ACHN (cell line): ENCODE measurements at regions not wholly inside any gene's neighbourhood (a gene's known extent, or its start where the extent isn't known, plus 50 kb on each side); places are given as distances from the start of the nearest gene placed in this dataset.

ENCODE experiments used
- DNase-seq: peaks from one replicate; pipeline ENCODE4 v3.0.0-alpha.2; 2015
- in situ Hi-C: cut with HindIII; loops from 2 replicates; pipeline ENCODE4 v1.10.0; 2017; ENCODE audit warnings: low sequenced_read_pairs, low pct_ligation_motif_present, low pct_unique_long_range_greater_than_20kb

DNA sequence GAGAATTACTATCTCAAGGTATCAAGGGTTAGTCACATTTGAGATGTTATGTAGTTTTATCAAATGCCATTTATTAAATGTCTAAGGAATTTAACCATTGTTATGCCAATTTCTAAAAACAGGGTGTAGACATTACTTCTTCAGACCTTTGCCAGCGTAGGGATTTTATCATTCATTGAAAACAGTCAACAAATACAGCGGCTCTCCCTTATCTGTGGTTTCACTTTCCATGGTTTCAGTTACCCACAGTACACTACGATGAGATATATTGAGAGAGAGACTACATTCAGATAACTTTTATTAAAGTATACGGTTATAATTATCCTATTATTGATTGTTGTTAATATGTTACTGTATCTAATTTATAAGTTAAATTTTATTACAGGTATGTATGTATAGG, 234.7 kb downstream of the TMX3 start:
- no peak for DNase-seq
- in situ Hi-C loops = no loop called here

DNA sequence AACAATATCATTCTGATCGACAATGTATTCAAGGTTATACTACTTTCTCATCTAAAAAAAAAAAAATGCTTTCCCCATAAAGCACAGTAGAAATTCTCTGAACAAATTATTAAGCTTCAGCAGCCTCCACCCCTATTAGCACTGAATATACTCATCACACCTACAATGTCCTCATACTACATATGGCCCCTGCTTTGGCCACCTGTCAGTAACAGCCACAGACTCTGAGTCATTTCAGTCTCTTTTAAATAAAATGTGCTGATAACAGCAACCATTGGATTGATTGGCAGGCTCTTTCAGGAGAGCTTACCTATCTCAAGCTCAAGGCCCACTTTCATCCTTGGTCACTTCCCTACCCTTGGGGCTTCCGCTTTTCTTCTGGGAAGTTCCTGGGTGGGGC, 236.7 kb downstream of the TMX3 start:
- no peak for DNase-seq
- in situ Hi-C loops = no loop called here

DNA sequence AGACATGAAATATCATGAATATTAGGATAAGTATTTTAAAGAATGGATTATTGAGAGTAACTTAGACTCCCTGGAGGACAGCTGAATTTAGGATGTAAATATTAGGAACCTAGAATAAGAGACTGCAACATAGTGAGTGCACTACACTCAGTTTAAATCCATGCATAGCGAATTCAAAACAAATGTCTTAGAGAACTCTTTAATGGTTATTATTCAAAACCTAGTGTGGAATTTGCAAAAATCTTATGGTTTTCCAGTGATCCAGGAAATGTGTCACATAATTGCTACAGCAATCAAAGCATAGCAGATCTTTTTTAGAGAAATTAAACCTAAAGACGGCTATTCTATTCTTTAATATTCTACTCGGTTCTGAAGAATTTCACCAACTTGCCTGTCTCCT, 239.0 kb downstream of the TMX3 start:
- no peak for DNase-seq

DNA sequence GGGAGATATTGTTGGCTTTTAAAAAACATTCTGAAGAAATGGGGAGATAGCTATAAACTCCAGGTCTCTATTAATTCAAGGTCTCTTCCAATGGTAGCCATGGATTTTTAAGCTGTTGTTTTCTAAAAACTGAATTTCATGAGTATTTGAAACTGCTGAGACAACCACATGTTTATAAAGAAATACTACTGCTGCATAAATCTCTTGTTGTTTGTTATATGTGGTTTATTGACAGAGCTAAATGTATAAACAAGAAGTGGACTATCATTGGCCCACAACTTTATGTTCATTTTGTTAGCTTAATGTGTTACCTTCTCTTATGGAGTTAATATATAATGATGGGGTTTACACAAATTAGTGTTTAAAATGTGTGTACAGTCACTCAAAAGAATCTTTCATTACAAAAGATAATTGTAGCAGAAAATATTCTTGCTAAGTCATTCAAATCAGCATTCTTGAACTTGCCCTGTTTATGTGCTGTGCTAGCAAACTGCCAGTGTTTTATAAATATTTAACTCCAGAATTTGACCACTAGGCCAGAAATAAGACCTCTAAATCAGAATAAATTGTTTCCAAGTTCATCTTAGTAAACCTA, 242.1 kb downstream of the TMX3 start:
- in situ Hi-C loops = no loop called here
- no peak for DNase-seq

More for the DNA sequence above, 239.0 kb downstream of the TMX3 start:
- in situ Hi-C loops = no loop called here

DNA sequence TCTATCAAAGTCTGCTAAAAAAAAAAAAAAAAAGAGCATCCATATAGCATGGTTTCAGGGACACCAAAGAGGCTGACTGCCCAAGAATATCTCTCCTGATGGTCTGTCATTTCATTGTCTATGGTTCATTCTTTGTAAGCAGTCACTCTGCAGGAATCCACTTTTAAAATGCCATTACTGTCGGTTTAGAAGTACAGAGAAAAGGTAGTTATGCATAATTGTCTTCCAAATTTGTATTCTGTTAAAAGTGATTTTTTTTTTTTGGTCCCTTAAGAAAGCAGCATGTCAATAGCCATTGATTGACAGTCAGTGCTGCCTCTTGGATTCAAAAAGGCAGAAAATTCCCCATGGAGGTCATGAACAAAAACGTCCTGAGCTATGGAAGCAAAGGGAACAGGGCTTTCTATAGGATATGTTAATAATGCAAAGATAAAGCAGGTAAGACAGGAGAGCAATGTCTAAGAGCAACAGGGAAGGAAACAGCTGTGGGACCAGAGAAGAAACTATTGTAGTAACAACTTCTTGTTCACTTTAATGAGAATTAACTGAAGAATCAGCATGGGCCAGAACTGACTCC, 245.8 kb downstream of the TMX3 start:
- DNase-seq = no peak
- in situ Hi-C loops = no loop called here

DNA sequence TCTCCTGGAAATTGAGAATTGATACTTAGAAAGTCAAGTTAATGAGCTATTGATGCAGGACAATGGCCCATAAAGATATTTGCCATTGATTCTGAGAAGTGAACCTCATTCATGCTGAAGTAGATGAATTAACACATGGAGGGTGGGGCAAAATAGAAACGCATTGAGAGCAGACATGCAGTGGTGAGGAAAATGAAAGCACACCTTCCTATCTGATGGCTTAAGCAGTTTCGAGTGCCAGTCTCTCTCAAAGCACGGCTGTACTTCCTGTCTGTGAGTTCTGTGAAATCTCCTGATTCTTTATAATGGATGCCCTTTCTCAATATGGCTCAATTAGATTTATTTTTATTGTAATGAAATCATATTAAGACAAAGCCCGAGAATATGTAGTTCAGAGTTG, 247.0 kb downstream of the TMX3 start:
- no peak for DNase-seq
- in situ Hi-C loops = no loop called here

DNA sequence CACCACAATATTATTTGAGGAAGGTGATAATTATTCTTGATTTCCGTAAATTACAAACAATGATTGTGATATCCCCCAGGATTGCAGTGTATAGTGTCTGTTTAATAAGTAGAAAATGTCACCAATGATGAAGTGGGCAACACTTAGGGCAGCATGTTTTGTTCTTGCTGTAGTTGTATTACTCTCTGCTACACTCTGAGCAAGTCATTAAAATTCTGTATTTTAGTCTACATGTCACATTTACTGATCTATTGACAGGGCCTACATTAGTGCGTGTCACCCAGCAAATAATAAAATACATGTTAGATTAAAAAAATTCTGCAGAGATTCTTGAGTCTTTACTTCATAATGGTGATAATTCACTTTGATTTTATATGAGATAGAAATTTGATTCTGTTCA, 247.6 kb downstream of the TMX3 start:
- in situ Hi-C loops = no loop called here
- no peak for DNase-seq

DNA sequence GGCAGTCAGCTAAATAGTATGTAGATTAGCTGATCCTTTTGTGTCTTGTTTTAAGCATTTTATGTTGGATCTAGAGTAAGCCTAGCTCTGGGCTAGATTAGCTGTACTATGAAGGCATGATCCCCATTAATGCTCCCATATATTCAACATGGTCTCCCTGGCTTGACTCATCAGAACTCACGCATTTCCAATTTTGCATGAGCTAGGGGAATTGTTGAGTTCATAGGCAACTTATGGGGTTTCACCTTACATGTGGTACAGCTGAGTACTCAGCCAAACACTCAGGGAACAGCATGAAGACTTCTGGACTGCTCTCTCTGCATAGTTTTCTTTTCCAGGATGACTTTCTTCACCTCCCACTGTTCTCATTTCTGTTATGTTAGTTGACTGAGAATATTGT, 248.2 kb downstream of the TMX3 start:
- DNase-seq = no peak
- in situ Hi-C loops = no loop called here

DNA sequence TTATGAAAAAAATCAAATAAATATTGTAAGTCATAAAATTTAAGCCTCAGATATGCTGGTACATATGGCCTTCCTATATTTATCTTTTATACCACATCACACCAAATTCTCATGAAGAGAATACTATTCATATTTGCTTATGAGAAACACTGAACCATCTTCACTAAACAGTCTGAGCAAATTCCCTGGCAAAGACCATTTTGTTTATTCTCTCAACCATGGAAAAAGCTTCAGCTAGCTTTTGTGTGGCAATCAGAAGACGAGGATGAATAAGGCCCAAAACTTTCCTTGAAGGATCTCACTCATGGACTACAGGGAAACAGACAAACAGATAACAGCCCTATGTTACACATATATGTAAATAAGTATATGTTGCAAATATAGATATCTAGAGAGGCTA, 252.1 kb downstream of the TMX3 start:
- DNase-seq = no peak
- in situ Hi-C loops = no loop called here

DNA sequence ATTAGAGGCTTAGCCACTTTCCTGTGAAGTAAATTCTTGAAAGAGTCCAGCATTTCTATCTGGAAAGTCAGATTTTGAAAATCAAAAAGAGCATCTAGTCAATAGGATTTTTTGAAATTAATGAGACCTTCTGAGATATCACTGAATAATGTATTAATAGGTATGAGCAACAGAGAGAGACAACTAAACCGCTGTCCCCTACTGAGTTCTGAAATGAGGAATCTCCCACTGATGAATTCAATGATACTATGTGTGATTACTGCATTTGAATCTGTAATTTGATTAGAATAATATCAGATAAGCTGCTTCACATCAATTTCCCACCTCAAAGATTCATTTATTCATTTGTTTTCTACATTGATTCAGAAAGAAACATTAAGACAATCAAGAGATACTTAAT, 252.8 kb downstream of the TMX3 start:
- no peak for DNase-seq
- in situ Hi-C loops = no loop called here

DNA sequence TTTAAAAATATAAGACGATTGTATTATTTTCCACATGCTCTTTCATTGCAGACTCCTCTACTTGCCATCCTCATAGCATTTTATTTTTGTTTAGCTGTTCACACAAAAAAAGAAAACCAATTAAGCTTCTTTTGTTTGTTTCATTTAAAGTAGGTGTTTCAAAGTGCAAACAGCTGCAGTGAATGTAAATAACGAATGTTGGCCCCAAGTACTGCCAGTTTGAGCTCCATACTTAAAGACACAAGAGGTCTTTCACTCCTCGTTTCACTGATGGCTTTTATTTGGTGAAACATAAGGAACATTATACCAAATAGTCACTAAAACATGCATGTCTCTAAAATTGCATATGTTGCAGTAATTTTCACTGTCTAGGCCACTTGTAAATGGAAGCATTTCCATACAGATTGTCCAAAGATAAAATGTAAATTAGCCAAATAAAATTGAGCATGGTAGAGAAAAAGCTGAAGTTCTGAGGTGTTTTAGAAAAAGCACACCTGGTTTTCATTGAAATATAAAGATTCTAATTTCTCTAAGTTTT, 253.4 kb downstream of the TMX3 start:
- in situ Hi-C loops = no loop called here
- DNase-seq = no peak

DNA sequence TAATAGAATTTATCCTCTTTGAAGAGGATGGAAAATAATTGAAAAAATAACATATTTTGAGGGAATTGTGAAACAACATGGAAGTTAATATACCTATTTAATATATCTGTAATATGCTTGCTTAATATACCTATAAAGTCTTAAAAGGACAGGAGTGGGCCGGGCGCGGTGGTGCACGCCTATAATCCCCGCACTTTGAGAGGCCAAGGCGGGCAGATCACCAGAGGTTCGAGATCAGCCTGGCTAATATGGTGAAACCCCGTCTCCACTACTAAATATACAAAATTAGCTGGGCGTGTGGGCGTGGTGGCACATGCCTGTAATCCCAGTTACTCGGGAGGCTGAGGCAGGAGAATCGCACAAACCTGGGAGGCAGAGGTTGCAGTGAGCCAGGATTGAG, 254.9 kb downstream of the TMX3 start:
- in situ Hi-C loops = no loop called here
- no peak for DNase-seq

DNA sequence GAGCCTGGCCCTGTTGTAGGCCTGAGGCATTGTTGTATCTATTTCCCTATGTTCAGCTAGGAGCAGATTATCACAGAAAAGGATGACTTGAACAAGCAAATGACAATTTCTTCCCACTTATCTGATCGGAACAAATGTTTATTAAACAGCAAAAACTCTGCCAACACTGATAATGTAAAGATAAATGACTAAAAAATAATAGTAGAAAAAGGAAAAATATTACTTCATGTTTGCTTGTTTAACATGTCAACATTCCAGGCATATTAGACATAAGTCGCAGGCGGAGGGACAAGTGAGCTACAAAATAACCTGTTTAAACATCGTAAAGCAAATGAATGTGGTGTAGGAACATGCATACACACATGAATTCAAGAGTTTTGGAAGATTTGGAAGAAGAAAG, 257.9 kb downstream of the TMX3 start:
- in situ Hi-C loops = no loop called here
- no peak for DNase-seq

DNA sequence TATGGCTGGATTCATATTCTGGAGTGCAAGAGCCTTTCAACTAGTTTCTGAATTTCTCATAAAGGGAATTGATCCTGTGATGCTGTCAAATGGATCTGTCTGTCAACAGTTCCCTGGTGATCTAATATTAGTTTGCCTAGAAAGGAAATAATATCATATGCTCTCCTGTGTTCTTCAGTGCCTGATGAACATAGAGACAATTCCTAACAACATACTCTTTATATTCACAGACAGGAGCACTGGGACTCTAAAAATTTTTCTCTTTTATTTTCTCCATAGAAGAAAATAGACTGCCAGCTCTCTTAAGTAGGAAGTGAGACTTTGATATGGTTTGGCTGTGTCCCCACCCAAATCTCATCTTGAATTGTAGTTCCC, 259.7 kb downstream of the TMX3 start:
- DNase-seq = no peak
- in situ Hi-C loops = no loop called here

DNA sequence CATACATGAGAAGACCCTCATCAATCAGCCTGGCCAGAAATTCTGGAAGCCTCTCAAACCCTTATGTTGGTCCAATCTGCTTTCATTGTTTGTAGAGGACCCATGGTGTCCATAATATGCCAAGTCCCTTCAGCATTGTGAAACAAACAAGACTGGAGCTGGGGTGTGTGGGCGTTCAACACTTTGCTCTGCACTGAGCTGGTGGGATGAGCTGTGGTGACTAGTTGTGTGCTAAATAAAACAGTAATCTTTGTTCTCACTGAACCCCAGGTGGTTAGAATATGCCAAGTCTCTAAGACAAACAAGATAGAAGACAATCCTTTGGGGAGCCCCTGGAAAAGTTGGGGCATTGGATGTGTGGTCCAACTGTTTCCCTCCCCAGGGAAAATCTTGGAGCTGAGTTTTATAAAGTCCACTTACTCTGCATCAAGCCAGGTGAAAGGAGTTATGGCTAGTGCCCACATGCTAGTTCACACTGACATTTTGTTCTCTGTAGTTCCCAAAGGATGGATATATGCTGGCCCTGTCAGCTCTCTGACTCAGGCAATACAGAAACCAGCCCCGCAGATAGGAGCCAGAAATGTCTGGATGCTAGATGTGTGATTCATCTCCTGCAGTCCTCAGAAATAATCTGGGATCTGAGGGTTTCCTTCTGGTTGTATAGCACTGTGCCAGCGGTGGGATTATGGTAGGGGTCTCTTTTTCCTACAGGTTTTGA, 260.2 kb downstream of the TMX3 start:
- DNase-seq = no peak
- in situ Hi-C loops = no loop called here

DNA sequence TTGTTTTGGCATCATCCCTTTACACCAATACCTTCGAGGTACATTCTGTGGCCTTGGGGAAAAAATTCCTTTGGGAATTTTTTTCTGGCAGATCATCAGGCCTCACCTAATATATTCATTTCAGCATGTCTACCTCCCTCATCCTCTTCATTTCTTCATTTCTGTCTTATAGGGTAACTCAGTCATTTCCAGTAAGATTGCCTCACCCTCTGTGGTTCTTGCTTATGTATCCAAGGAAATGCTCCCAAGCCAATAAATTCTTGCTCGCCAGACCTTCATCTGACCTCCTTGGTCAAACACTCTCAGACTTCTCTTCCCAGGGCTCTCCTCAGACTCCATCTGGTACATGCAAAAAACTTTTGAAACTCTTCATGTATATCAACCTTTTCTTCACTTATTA, 265.6 kb downstream of the TMX3 start:
- in situ Hi-C loops = no loop called here
- DNase-seq = no peak

DNA sequence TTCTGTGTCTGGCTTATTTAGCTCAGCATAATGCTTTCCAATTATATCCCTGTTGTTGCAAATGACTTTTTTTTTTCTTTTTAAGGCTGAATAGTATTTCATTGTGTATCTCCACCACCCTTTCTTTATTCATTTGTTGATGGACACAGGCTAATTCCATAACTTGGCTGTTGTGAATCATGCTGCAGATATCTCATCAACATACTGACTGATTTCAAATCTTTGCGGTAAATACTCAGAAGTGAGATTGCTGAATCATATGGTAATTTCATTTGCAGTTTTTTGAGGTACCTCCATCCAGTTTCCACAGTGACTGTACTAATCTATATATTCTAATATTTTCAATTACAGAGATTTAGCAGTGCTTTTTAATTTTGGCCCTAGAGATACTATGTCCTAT, 266.2 kb downstream of the TMX3 start:
- in situ Hi-C loops = no loop called here
- no peak for DNase-seq

DNA sequence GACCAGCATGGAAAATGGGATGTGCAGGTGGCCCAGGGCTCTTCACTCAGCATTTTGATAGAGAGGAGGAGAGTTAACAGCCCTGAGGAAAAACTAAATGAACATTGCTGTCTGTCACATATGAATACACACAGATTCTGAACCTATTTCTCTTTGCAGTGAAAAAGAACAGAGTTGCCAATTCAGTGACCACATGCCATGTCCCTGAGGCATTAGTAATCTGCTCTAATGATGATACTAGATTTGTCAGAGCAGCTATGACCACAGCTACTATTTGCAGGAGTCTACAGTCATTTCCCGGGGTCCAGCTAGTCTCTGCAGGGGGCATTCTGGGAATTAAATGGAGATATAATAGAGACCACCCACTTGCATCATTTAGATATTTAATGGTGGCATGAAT, 267.6 kb downstream of the TMX3 start:
- in situ Hi-C loops = no loop called here
- no peak for DNase-seq

DNA sequence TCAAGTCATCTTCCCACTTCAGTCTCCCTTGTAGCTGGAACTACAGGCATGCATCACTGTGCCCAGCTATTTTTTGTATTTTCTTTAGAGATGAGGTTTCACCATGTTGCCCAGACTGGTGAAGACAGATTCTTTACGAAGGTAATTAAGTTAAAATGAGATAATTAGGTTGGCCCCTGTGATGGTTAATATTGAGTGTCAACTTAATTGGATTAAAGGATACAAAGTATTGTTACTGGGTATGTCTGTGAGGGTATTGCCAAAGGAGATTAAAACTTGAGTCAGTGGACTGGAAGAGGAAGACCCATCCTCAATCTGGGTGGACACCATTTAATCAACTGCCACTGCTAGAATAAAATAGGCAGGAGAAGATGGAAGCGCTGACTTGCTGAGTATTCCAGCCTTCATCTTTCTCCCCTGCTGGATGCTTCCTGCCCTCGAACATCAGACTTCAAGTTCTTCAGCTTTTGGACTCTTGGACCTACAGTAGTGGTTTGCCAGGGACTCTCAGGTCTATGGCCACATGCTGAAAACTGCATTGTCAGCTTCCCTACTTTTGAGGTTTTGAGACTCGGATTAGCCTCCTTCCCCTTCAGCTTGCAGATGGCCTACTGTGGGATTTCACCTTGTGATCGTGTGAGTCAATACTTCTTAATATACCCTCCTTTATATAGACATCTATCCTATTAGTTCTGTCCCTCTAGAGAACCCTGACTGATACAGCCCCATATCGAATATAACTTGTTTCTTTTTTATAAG, 269.1 kb downstream of the TMX3 start:
- in situ Hi-C loops = no loop called here
- no peak for DNase-seq
